PC-3 (cell line): ENCODE measurements at regions not wholly inside any gene's neighbourhood (a gene's known extent, or its start where the extent isn't known, plus 50 kb on each side); places are given as distances from the start of the nearest gene placed in this dataset.
"Not testable (repeated sequence)": the region's sequence is repeated elsewhere in the genome, so short reads cannot be mapped to it uniquely, and the experiment has no call there.

Experiments used
- EZH2 ChIP-seq: fragments of 300-600 bp; sonication (generic); IDR thresholded peaks from one replicate; pipeline ENCODE4 v1.6.1; 2017; ENCODE audit warnings: antibody characterized with exemption, mild to moderate bottlenecking, low read length; ENCODE audit not compliant: unreplicated experiment
- EZH2phosphoT487 ChIP-seq: fragments of 300-600 bp; sonication (generic); IDR thresholded peaks from 2 replicates; pipeline ENCODE4 v1.6.1; 2018; ENCODE audit warnings: mild to moderate bottlenecking, antibody characterized with exemption, low read length, borderline replicate concordance
- TF ChIP-seq, protein P1 (sequence below): fragments of 300-600 bp; sonication (generic); conservative IDR thresholded peaks from 2 replicates; pipeline ENCODE4 v1.5.1; 2017; ENCODE audit warnings: antibody characterized with exemption, low read depth, mild to moderate bottlenecking, low read length

DNA sequence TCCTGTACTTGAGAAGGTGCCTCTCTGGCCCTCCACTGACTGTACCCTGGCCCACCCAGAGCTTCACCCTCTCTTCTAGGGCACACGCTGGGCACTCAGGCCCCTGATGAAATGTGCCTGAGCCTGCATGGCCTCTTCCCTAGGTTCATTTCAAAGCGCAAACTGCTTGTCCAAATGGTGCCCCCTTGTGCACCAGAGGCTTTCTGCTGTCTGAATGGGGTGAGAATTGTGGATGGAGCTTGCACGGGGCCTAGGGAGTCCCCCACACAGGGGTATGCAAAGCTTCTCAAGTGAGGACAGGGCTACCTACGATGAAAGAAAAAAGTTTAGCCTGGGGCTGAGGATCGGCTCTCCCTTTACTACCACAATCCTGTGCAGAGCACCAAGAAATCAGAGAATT is 116.9 kb upstream of the ZNF337 start:
- not testable (repeated sequence) for TF ChIP-seq EZH2, EZH2phosphoT487
- TF ChIP-seq, protein P1, sequence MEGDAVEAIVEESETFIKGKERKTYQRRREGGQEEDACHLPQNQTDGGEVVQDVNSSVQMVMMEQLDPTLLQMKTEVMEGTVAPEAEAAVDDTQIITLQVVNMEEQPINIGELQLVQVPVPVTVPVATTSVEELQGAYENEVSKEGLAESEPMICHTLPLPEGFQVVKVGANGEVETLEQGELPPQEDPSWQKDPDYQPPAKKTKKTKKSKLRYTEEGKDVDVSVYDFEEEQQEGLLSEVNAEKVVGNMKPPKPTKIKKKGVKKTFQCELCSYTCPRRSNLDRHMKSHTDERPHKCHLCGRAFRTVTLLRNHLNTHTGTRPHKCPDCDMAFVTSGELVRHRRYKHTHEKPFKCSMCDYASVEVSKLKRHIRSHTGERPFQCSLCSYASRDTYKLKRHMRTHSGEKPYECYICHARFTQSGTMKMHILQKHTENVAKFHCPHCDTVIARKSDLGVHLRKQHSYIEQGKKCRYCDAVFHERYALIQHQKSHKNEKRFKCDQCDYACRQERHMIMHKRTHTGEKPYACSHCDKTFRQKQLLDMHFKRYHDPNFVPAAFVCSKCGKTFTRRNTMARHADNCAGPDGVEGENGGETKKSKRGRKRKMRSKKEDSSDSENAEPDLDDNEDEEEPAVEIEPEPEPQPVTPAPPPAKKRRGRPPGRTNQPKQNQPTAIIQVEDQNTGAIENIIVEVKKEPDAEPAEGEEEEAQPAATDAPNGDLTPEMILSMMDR: not testable (repeated sequence)
